ENCODE measurements at regions not wholly inside any gene's neighbourhood (a gene's known extent, or its start where the extent isn't known, plus 50 kb on each side); places are given as distances from the start of the nearest gene placed in this dataset.

DNA sequence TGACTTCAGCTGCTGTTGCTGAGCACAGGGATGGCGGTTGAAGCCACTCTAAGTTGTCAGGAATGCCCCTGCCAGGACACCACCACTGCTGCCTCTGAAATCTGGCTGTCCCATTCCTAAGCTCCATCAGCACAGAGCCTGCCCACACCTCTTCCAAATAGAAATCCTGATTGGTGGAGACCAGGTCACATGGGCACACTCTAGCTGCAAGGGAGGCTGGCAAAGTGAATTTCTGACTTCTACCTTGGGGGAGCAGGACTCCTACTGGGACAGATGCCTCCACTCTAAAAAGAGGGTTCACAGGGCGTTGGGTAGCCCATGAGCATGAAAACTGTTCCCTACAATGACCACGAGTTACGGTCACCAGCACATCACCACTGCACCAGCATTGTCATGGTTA lies 83.8 kb upstream of the TARDBP start:
- no peak for TF ChIP-seq GATA2 (IDR thresholded peaks at IDR 0.05; ENCODE audit: low read depth, low read length)
- no peak for TF ChIP-seq GATA3 (IDR thresholded peaks at IDR 0.05; ENCODE audit: low read depth, low read length)

All from SH-SY5Y (cell line).